ENCODE measurements at regions not wholly inside any gene's neighbourhood (a gene's known extent, or its start where the extent isn't known, plus 50 kb on each side); places are given as distances from the start of the nearest gene placed in this dataset.

- TF ChIP-seq POLR2A (conservative IDR thresholded peaks at IDR 0.05) (no peak), RAD21 (CRISPR knock-in tag; conservative IDR thresholded peaks at IDR 0.05 in 1 of 2, IDR thresholded peaks at IDR 0.05 in 1 of 2) (no peak), POLR2AphosphoS2 (IDR thresholded peaks at IDR 0.05; ENCODE audit: low read length) (no peak), ZNF639 (CRISPR knock-in tag; conservative IDR thresholded peaks at IDR 0.05 in 1 of 2, IDR thresholded peaks at IDR 0.05 in 1 of 2) (no peak), CEBPZ (IDR thresholded peaks at IDR 0.05; ENCODE audit: borderline replicate concordance, low read depth, low read length) (no peak), ZFX (CRISPR knock-in tag; IDR thresholded peaks at IDR 0.05) (no peak), TCF7L2 (IDR thresholded peaks at IDR 0.05; ENCODE audit: low read depth, low read length) (no peak), CREM (IDR thresholded peaks at IDR 0.05; ENCODE audit: low read depth) (no peak), HDAC3 (IDR thresholded peaks at IDR 0.05; ENCODE audit: borderline replicate concordance, partially characterized antibody) (no peak), NCOA2 (IDR thresholded peaks at IDR 0.05; ENCODE audit: partially characterized antibody in 2 of 2) (no peak), CEBPB (tag; IDR thresholded peaks at IDR 0.05) (peak; percentile 52), MTA3 (IDR thresholded peaks at IDR 0.05; ENCODE audit: borderline replicate concordance) (no peak)
- TF ChIP-seq, protein P1, sequence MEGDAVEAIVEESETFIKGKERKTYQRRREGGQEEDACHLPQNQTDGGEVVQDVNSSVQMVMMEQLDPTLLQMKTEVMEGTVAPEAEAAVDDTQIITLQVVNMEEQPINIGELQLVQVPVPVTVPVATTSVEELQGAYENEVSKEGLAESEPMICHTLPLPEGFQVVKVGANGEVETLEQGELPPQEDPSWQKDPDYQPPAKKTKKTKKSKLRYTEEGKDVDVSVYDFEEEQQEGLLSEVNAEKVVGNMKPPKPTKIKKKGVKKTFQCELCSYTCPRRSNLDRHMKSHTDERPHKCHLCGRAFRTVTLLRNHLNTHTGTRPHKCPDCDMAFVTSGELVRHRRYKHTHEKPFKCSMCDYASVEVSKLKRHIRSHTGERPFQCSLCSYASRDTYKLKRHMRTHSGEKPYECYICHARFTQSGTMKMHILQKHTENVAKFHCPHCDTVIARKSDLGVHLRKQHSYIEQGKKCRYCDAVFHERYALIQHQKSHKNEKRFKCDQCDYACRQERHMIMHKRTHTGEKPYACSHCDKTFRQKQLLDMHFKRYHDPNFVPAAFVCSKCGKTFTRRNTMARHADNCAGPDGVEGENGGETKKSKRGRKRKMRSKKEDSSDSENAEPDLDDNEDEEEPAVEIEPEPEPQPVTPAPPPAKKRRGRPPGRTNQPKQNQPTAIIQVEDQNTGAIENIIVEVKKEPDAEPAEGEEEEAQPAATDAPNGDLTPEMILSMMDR (IDR thresholded peaks at IDR 0.05 in 2 of 3, conservative IDR thresholded peaks at IDR 0.05 in 1 of 3; ENCODE audit: insufficient read depth in 2 of 3, low read depth in 1 of 3, low read length in 3 of 3) = no peak
Measured at GRCh38 chr1:58879464-58879863, 95.6 kb upstream of the JUN start.
